T-helper 17 cell (primary cell): ENCODE measurements at regions not wholly inside any gene's neighbourhood (a gene's known extent, or its start where the extent isn't known, plus 50 kb on each side); places are given as distances from the start of the nearest gene placed in this dataset.

Experiments used
- ATAC-seq: fragments of 150-1000 bp; cut with Tn5 transposase; 2 replicates; pipeline ENCODE4 v1.10.0; 2021; ENCODE audit warnings: mild to moderate bottlenecking, moderate library complexity
- DNase-seq, 3 donors: peaks; one replicate each; pipeline versions ENCODE4 v3.0.0 to v3.0.0-alpha.2; 2020 to 2021
- H3K9me3 ChIP-seq: one replicate; pipeline ENCODE4 v1.7.0; 2013; ENCODE audit warnings: low read length, mild to moderate bottlenecking; ENCODE audit not compliant: control insufficient read depth, poor library complexity, severe bottlenecking
- H3K27ac Mint-ChIP-seq: one replicate; pipeline ENCODE4 v1.8.0; 2022; ENCODE audit warnings: mild to moderate bottlenecking, moderate library complexity, mixed read lengths
- H3K27me3 Mint-ChIP-seq: one replicate; pipeline ENCODE4 v1.8.0; 2022; ENCODE audit warnings: mixed read lengths
- H3K36me3 Mint-ChIP-seq: one replicate; pipeline ENCODE4 v1.8.0; 2022; ENCODE audit warnings: low read depth, mixed read lengths
- H3K4me1 Mint-ChIP-seq: one replicate; pipeline ENCODE4 v1.8.0; 2022; ENCODE audit warnings: mild to moderate bottlenecking, mixed read lengths
- H3K4me3 Mint-ChIP-seq: one replicate; pipeline ENCODE4 v1.8.0; 2022; ENCODE audit warnings: mild to moderate bottlenecking, moderate library complexity, mixed read lengths

- H3K4me1 Mint-ChIP-seq: no peaks in the 10 kb centered on the region
- no peak overlapping the region for H3K27ac Mint-ChIP-seq
- DNase-seq (no peak), ATAC-seq (no peak)
- no peak overlapping the region for H3K4me3 Mint-ChIP-seq
- H3K27me3 Mint-ChIP-seq: peaks cover 65% of the 10 kb centered on the region
- H3K36me3 Mint-ChIP-seq: no peaks in the 10 kb centered on the region
- H3K9me3 ChIP-seq: no peaks in the 10 kb centered on the region
These were observed 182.3 kb downstream of the TMEM132E start for GRCh38 chr17:34761646-34762045.

DNA sequence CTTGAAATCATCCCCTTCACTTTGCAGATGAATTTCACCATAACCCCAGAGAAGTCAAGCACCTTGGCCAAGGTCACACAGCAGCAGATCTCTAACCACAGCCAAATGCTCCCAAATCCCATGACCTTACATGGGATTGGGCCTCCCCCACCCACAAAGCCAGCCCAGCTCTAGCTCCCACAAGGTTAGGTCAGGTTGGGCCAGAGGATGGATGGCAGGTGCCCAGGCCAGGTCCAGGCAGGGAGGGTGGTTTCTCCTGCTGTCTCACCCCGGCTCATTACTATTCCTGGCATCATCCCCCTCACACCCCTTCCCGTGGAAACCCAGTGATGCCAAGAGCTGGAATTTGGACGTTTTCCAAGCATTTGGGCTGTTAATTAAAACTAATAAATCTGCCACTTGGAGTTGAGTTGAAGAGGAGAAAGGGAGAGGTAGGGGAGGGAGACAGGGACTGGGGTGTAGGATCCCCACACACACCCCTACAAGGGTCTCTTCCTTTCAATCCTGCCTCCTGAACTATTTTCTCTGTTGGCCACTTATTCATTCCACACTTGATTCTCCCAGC, 181.6 kb downstream of the TMEM132E start:
- H3K4me3 Mint-ChIP-seq: no peak overlapping the region
- H3K36me3 Mint-ChIP-seq: no peaks in the 10 kb centered on the region
- peaks cover 65% of the 10 kb centered on the region for H3K27me3 Mint-ChIP-seq

DNA sequence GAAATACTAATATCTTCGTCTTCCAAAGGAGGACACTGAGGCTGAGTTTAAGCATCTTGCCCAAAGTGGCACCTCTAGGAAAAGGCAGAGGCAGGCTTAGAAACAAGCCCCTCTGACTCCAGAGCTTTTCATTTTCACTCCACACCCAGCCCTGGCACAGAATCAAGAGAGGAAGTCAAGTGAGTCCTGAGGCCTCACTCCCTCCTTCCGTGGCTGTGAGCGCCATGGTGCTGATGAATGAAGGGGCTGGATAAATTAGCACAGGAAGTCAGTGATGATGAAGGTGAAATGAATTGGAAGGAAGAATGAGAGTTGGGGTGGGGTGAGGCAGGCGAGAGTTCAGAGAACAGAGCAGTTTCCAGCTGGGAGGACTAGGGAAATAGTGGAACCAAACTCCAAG, 179.3 kb downstream of the TMEM132E start:
- H3K27ac Mint-ChIP-seq: no peak overlapping the region
- H3K36me3 Mint-ChIP-seq: no peaks in the 10 kb centered on the region
- no peak for ATAC-seq

More for the DNA sequence above, 181.6 kb downstream of the TMEM132E start:
- H3K27ac Mint-ChIP-seq: no peak overlapping the region
- DNase-seq: no peak
- ATAC-seq: no peak
- no peaks in the 10 kb centered on the region for H3K4me1 Mint-ChIP-seq
- no peaks in the 10 kb centered on the region for H3K9me3 ChIP-seq

GRCh38 chr17:34758316-34758715, 178.9 kb downstream of the TMEM132E start:
- Mint-ChIP-seq H3K36me3 (no peaks in the 10 kb centered on the region), H3K27ac (no peak overlapping the region), H3K4me3 (no peak overlapping the region), H3K27me3 (peaks cover 80% of the 10 kb centered on the region), H3K4me1 (peaks cover 3% of the 10 kb centered on the region)
- ATAC-seq: no peak
- DNase-seq: no peak
- H3K9me3 ChIP-seq: no peaks in the 10 kb centered on the region

More for the DNA sequence above, 179.3 kb downstream of the TMEM132E start:
- Mint-ChIP-seq H3K4me1 (peaks cover 3% of the 10 kb centered on the region), H3K27me3 (peaks cover 76% of the 10 kb centered on the region), H3K4me3 (no peak overlapping the region)
- no peaks in the 10 kb centered on the region for H3K9me3 ChIP-seq
- DNase-seq: no peak

GRCh38 chr17:34757611-34758010, 178.2 kb downstream of the TMEM132E start:
- H3K36me3 Mint-ChIP-seq: peaks cover 1% of the 10 kb centered on the region
- H3K27ac Mint-ChIP-seq: no peak overlapping the region
- H3K27me3 Mint-ChIP-seq: peaks cover 80% of the 10 kb centered on the region
- no peaks in the 10 kb centered on the region for H3K9me3 ChIP-seq
- no peak overlapping the region for H3K4me3 Mint-ChIP-seq
- no peak for ATAC-seq
- H3K4me1 Mint-ChIP-seq: peaks cover 3% of the 10 kb centered on the region
- DNase-seq: no peak

DNA sequence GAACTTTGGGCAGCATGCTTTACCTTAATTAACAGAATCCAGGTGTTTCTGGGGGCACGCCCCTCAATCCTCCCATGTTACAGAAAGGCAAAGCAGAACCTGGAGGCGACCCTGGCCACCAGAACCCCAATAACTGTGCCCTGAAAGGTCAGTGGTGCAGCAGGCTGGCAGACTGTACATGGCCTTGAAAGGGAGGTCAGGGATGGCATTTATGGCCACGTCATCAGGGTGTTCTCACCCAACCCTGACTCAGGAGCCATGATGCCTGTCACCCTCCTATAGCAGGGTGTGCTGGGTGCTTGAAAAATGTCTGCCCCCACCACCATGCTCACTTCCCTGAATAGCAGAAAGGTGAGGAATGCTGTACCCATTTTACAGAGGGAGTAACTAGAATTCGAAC, 177.7 kb downstream of the TMEM132E start:
- peaks cover 75% of the 10 kb centered on the region for H3K27me3 Mint-ChIP-seq
- no peaks in the 10 kb centered on the region for H3K9me3 ChIP-seq
- DNase-seq (no peak), ATAC-seq (no peak)
- H3K36me3 Mint-ChIP-seq: peaks cover 3% of the 10 kb centered on the region
- H3K4me1 Mint-ChIP-seq: peaks cover 3% of the 10 kb centered on the region
- no peak overlapping the region for H3K27ac Mint-ChIP-seq
- no peak overlapping the region for H3K4me3 Mint-ChIP-seq

GRCh38 chr17:34756637-34757021, 177.2 kb downstream of the TMEM132E start:
- H3K36me3 Mint-ChIP-seq: peaks cover 3% of the 10 kb centered on the region
- no peak overlapping the region for H3K27ac Mint-ChIP-seq
- no peaks in the 10 kb centered on the region for H3K9me3 ChIP-seq
- ATAC-seq (no peak), DNase-seq (no peak)
- peaks cover 70% of the 10 kb centered on the region for H3K27me3 Mint-ChIP-seq
- peaks cover 3% of the 10 kb centered on the region for H3K4me1 Mint-ChIP-seq
- no peak overlapping the region for H3K4me3 Mint-ChIP-seq

- Mint-ChIP-seq H3K27me3 (peaks cover 66% of the 10 kb centered on the region), H3K36me3 (peaks cover 3% of the 10 kb centered on the region), H3K4me3 (no peak overlapping the region), H3K27ac (no peak overlapping the region), H3K4me1 (peaks cover 3% of the 10 kb centered on the region)
- H3K9me3 ChIP-seq: no peaks in the 10 kb centered on the region
- ATAC-seq (no peak), DNase-seq (no peak)
These were observed 176.7 kb downstream of the TMEM132E start for GRCh38 chr17:34755981-34756636.

DNA sequence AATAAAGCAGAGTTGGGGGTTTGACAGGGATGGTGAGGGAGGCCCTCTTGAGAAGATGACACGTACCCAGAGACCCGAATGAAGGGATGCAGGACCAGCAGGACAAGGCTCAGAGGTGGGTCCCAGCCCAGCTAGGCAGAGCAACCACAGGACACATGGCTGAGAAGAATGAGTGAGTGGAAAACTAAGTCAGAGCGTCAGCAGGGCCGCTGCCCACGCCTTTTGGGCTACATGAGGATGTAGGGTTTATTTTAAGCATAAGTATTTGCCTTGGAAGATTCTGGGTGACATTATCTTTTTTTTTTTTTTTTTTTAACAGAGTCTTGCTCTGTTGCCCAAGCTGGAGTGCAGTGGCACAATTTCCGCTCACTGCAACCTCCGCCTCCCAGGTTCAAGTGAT, 176.0 kb downstream of the TMEM132E start:
- no peaks in the 10 kb centered on the region for H3K9me3 ChIP-seq
- DNase-seq (no peak), ATAC-seq (no peak)
- Mint-ChIP-seq H3K4me3 (no peak overlapping the region), H3K27me3 (peaks cover 69% of the 10 kb centered on the region), H3K27ac (no peak overlapping the region), H3K4me1 (peaks cover 3% of the 10 kb centered on the region), H3K36me3 (peaks cover 3% of the 10 kb centered on the region)

DNA sequence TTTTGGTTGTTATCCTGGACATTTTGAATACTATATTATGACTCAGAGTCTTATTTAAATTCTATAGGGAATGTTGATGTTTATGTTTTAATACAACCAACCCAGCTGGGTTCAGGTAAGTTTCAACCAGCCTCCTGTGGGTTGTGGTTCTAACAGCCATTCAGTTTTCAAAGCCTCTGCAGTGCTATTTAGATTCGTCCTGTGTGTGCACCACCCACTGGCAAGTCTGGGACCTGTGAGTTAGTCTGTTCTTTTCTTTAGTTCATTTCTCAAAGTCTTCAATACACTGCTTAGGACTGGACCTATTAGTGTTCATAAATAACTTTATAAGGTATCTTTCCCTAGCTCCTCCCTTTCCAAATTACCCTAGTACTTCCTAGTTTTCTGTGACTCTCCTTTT, 170.6 kb downstream of the TMEM132E start:
- ATAC-seq: no peak
- H3K27ac Mint-ChIP-seq: no peak overlapping the region
- H3K36me3 Mint-ChIP-seq: peaks cover 3% of the 10 kb centered on the region
- no peak for DNase-seq
- peaks cover 40% of the 10 kb centered on the region for H3K27me3 Mint-ChIP-seq
- no peak overlapping the region for H3K4me3 Mint-ChIP-seq
- no peaks in the 10 kb centered on the region for H3K4me1 Mint-ChIP-seq
- no peaks in the 10 kb centered on the region for H3K9me3 ChIP-seq

DNA sequence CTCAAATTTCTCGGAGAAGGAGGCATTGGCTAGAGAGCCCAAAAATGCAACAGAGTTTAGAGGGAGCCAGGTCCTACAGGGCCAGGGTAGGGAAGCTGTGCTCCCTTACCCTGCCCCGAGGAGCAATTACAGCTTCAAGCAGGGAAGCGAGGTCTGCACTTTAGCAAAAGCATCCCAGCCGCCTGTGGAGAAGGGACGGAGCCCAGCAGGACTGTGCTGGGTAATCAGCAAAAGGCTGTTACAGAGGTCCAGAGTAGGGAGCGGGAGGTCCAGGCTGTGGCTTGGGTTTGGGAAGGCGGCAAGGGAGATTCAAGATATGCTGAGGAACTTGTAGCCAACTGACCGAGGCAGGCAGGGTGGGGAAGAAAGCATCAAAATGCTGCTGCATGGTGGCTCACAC, 162.6 kb downstream of the TMEM132E start:
- ATAC-seq (no peak), DNase-seq (no peak)
- Mint-ChIP-seq H3K27me3 (peaks cover 19% of the 10 kb centered on the region), H3K36me3 (no peaks in the 10 kb centered on the region), H3K4me3 (no peak overlapping the region), H3K4me1 (no peaks in the 10 kb centered on the region), H3K27ac (no peak overlapping the region)
- no peaks in the 10 kb centered on the region for H3K9me3 ChIP-seq

GRCh38 chr17:34740565-34741520, 161.5 kb downstream of the TMEM132E start:
- Mint-ChIP-seq H3K4me1 (no peaks in the 10 kb centered on the region), H3K4me3 (no peak overlapping the region), H3K36me3 (no peaks in the 10 kb centered on the region), H3K27ac (no peak overlapping the region), H3K27me3 (peaks cover 19% of the 10 kb centered on the region)
- no peaks in the 10 kb centered on the region for H3K9me3 ChIP-seq
- DNase-seq: no peak
- no peak for ATAC-seq

- no peak for ATAC-seq
These were observed 160.0 kb downstream of the TMEM132E start for GRCh38 chr17:34739386-34739785.

More at GRCh38 chr17:34739386-34739785, 160.0 kb downstream of the TMEM132E start:
- no peak for DNase-seq
- peaks cover 19% of the 10 kb centered on the region for H3K27me3 Mint-ChIP-seq
- H3K27ac Mint-ChIP-seq: no peak overlapping the region
- no peaks in the 10 kb centered on the region for H3K36me3 Mint-ChIP-seq
- H3K4me1 Mint-ChIP-seq: no peaks in the 10 kb centered on the region
- H3K4me3 Mint-ChIP-seq: no peak overlapping the region
- H3K9me3 ChIP-seq: no peaks in the 10 kb centered on the region
